NOMO-1 treated with DMSO at 0.1 percent for 48 hours (cell line): ENCODE measurements at regions not wholly inside any gene's neighbourhood (a gene's known extent, or its start where the extent isn't known, plus 50 kb on each side); places are given as distances from the start of the nearest gene placed in this dataset.
"Not testable (repeated sequence)": the region's sequence is repeated elsewhere in the genome, so short reads cannot be mapped to it uniquely, and the experiment has no call there.

Experiments used
- DNase-seq: peaks from one replicate; lab custom pipeline; 2025; ENCODE audit not compliant: unreplicated experiment; lab: John Stamatoyannopoulos, UW

DNA sequence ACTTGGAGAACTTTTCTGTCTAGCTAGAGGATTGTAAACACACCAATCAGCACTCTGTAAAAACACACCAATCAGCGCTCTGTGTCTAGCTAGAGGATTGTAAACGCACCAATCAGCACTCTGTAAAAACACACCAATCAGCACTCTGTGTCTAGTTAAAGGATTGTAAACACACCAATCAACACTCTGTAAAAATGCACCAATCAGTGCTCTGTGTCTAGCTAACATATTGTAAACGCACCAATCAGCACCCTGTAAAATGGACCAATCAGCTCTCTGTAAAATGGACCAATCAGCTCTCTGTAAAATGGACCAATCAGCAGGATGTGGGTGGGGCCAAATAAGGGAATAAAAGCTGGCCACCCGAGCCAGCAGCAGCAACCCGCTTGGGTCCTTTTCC lies 91.1 kb upstream of the KRAS start:
- not testable (repeated sequence) for DNase-seq

DNA sequence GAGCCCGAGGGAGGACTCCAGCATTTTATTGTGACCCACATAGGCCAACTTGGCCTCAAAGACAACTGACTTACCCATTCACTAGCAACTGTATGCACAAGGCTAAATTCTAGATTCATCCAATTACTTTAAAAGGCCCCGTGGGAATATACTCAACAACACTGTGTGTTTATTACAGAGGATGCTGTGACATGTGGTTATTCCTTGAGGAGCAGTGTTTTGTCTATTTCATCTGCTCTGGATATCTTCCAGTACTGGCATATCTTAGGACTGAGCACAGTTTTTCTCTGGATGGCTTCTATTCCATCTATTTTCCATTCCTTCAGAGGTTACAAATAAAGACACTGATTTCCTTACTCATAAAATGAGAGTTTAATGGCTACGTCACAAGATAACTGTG lies 87.2 kb upstream of the KRAS start:
- no peak for DNase-seq

DNA sequence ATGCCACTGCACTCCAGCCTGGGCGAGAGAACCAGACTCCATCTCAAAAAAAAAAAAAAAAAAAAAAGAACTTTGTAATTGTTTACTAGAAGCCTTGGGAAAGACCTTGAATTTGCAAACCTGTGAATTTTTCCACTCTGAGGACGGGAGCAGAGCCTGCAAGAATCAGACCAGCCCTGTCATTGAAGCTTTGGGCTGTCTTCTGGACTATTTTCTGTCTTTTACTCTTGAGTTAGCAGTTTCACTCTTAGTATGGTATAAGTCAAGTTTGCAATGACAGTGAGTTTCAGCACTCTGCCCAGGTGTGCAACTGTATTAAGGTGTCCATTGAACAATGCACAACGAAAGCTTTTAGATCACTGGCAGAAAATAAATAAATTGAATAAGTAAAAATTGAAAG lies 81.4 kb upstream of the KRAS start:
- DNase-seq, result no peak

DNA sequence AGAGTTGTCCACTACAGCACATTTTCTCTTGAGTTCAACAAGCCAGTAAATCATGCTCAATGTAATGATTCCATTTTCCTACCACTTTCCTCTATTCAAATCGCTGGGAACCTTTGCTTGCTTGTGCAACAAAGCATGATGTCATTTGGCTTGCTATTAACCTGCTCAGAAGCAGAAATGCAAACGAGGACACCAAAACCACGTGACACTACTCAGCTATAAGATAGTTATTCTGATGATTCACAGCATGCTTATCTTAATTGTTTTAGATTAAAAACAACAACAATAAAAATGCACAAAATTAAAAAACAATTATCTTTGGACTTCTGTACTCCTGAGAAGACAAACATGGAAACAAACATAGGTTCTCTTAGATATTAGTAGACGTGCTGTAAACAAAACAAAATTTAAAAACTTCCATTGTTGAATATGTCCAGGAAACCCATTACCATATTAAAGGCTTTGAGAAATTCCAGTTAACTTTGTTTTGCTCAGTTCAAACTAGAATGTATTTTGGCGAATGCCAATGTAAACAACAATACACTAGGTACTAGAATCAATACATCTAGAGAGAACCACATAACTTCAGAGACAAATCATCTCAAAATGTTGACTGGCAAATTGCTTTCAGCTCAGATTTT lies 77.5 kb upstream of the KRAS start:
- no peak for DNase-seq

DNA sequence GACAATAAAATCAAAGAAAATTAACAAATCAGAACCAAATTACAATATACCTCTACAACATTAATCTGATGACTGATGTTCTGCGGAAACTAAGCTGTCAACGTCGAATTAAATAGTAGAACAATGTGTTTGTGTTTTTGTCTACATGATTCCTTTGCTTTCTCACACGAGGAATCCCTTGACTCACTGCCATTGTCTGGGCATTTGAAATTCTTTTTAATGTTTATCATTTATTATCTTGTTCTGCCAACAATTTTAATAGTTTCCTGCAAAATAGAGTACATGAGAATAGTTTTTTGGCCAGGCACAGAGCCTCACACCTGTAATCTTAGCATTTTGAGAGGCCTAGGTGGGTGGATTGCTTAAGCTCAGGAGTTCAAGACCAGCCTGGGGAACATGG lies 76.6 kb upstream of the KRAS start:
- no peak for DNase-seq

DNA sequence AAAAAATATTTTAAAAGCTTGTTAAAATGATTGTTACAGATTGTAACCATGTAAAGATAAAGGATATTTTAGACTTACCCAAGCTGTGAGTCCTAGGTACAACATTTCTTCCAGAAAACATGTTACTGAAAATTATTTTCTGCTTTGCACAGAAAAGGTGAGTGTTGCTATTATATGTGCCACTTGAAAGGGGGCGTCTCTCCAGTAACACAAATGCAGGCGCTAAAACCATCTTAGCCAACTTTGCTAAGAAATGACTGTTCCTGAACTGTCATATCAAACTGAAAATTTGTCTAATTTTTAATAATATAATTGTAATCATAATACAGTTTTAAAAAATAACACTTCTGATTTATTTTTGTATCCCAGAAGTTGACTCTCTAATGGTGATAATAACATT lies 75.6 kb upstream of the KRAS start:
- no peak for DNase-seq

DNA sequence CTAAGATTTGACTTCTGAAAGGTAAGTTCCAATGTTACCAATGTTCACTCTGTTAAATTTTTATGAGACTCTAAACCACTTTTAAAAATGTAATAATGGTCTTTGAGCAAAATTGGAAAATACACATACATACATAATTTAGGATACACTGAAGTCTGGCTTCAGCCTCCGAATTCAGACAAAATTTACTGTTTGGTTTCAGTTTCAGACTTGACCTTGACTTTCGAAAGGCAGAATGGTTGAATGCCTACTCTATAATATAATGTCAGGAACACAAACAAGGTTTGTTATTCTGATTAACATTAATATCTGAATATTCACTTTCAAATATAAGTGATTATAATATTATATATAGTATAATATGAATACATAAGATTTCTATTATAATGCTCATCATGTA lies 74.1 kb upstream of the KRAS start:
- DNase-seq, result no peak

DNA sequence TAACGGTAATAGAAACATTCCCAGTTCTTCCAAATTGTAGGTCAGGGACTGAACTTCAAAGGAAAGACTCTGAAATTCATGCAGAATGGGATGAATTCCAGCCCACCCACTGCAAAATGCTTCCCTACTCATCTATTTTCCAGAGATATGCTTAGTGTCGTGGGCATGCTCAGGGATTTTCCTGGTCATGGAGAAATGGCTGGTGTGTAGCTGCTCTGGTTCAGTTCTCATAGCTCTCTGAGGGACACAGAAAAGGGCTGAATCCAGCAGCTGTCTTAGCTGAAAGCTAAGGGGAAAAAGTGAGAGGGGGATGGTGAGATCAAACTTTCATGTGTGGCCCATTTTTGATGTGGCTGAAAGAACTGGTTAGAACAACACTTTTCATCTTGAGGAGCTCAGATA lies 72.9 kb upstream of the KRAS start:
- DNase-seq, result no peak

DNA sequence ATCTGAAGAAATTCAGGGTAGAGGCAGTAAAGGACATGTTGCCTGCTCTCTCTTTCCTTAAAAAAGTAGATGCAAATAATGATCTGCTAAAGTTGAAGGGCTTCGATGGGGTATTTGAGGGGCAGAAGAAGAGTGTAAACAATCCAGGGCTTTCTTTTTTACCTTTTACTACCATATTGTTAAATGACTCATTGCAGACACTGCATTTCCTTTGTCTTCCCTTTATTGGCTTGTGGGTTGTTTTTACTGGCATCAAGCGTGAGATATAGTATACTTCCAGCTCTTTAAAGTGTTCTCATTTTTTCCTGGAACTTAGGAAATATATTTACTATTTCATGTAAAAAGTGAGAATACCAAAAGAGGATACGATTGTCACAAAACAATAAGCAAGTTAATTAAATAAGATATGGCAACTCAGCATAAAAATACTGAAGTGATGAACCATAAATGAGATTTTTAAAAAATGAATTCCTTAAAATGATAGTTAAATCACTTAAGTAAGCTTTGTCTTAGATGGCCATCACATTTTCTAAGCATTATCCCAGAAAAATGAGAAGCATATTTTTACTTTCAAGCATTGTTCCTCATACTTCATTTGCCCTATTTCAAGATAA lies 72.3 kb upstream of the KRAS start:
- DNase-seq, result no peak

DNA sequence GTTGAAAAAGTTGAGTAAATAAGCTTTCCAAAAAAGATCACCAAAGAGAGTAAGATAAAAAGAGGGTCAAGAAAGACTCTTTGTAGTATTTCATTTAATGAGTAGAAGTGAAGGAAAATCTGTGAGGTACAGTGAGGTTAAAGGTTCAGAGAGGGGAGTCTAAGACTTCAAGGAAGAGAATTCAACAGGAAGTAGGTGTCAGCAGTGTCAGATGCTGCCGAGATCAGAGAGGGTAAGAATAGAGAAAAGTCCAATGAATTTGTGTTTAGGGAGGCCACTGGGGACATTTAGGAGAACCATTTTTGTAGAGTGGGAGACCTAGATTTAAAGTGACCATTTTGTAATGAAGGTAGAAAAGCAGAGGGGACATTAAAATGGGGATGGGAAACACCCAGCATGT lies 71.6 kb upstream of the KRAS start:
- no peak for DNase-seq

DNA sequence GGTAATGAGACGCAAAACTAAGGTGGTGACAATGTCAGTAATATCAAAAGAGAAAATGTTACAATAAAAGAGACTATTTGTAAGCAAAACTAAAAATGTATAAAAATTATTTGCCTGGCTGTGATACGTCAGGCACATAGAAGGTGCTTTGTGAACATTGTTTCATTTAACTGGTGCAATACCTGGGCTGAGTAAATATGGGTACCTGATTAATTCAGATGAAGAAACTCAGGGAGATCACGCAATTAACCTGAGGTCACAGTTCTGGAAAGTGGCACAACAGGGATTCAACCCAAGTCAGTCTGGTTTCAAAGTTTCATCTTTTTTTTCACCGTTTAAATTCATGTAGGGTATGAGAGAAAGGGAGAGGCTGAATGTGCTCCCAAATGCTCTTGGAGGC lies 71.0 kb upstream of the KRAS start:
- DNase-seq, result no peak

DNA sequence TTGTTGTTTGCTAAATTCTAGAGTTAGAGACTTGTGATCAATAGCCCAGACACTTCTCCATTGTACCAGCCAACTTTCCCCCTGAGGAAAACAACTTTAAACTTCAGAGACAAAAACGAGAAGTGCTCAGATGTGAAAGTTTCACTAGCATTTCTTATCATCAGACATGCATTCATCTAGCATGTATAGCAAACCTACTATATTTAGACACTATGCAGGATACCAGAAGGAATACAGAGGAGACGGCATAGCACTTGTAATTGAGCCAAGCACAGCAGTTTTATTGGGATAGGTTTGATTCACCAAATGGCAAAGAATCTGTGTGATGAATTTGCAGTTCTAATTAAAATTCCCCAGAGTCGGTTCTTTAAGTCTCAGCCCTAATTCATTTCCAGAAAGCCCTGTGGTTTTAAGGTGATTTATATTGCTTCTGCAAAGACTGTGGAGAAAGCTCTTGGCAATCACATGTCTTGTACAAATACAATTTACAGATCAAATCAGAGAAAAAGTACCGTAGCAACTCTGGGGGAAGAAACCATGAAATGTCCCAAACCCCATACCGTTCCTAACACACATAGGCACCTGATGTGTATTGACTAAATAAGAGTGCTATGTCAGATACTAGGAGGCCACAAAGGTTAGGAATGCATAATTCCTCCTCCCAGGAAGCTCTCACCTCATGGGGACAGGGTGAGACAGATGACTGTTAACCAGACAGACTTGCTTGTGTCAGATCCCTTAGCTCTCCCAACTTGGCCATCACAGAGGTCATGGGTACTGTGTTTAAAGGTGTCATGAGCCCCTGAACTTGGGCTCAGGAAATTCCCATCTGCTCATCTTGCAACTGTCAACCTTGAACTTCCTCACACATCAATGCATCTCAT lies 69.6 kb upstream of the KRAS start:
- peak; percentile 64 for DNase-seq

DNA sequence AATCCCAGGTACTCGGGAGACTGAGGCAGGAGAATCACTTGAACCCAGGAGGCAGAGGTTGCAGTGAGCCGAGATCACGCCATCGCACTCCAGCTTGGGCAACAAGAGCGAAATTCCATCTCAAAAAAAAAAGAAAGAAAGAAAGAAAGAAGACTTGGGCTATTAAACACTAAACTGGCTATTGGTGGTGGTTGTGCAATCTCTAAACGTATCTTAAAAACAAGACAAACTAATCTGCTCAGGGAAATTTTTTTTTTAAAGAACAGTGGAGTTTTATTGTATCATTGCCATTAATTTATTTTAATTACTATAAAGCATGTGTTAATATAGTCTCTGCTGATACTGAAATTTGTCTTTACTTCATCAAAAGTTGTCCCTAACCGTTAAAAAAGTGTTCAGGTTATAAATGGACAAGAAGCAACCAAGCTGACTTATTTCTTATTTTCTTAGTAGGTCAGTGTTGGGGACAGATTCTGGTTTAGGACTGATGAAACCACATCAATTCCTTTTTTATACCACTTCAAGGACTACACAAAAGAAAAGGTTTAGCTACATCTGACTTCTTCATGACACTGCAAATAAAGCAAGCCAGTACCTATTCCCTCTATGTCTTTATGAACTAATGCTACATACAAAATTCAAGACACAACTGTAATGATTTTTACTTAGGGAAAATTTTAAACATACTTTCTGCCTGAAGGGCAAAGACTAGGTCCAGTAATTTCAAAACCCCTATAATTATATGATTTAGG lies 68.7 kb upstream of the KRAS start:
- no peak for DNase-seq

DNA sequence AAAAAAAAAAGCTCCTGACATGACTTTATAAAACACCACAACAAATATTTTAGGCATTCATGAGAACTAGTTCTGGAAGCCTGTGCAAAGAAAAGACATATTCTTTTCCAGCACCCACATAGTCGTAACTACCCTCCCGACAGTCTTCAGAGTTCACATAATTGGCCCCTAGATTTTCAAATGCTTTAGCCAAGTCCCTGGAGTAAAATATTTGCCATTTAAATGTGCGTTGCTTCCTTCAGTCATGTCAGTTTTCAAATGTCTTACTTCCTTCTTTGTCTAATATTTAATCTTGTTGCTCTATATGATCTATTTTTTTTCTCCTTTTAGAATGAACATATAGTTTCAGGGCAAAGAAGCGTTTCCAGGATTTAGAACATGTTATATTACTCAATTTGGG lies 66.8 kb upstream of the KRAS start:
- DNase-seq, result no peak

DNA sequence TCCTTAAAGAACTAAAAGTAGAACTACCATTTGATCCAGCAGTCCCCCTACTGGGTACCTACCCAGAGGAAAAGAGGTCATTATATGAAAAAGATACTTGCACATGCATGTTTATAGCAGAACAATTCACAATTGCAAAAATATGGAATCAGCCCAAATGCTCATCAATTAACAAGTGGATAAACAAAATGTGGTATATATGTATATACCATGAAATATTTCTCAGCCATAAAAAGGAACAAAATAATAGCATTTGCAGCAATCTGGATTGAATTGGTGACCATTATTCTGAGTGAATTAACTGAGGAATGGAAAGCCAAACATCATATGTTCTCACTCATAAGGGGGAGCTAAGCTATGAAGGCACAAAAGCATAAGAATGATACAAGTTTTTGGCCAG lies 64.7 kb upstream of the KRAS start:
- no peak for DNase-seq

DNA sequence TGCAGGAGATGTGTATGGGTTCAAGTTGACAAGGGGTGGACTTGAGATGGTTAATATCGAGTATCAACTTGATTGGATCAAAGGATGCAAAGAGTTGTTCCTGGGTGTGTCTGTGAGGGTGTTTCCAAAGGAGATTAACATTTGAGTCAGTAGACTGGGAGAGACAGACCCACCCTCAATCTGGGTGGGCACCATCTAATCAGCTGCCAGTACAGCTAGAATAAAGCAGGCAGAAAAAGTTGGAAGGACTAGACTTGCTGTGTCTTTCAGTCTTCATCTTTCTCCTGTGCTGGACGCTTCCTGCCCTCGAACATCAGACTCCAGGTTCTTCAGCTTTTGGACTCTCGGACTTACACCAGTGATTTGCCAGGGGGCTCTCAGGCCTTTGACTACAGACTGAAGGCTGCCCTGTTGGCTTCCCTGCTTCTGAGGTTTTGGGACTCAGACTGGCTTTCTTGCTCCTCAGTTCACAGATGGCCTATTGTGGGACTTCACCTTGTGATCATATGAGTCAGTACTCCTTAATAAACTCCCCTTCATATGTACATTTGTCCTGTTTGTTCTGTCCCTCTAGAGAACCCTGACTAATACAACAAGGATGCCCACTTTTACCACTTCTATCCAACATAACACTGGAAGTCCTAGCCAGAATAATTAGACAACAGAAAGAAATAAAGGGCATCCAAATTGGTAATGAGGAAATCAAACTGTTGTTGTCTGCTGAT lies 62.7 kb upstream of the KRAS start:
- DNase-seq, result not testable (repeated sequence)

DNA sequence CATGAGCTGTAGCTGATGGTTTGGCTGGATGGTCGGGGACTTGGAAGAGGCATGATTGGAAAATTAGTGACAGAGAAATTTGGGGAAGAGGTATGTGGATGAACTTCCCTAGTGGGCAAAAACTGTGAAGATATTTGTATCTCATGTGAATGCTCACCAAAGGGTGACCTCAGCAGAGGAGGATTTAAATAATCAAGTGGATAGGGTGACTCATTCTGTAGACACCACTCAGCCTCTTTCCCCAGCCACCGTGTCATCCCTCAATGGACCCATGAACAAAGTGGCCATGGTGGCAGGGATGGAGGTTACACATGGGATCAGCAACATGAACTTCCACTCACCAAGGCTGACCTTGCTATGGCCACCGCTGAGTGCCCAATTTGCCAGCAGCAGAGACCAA lies 60.8 kb upstream of the KRAS start:
- DNase-seq, result no peak

DNA sequence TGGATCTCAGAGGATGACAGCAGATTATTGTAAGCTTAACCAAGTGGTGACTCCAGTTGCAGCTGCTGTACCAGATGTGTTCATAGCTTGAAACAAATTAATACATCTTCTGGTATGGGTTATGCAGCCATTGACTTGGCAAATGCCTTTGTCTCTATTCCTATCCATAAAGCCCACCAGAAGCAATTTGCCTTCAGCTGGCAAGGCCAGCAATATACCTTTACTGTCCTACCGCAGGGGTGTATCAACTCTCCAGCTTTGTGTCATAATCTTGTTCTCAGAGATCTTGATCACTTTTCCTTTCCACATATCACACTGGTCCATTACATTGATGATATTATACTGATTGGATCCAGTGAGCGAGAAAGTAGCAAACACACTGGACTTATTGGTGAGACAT lies 59.3 kb upstream of the KRAS start:
- not testable (repeated sequence) for DNase-seq

DNA sequence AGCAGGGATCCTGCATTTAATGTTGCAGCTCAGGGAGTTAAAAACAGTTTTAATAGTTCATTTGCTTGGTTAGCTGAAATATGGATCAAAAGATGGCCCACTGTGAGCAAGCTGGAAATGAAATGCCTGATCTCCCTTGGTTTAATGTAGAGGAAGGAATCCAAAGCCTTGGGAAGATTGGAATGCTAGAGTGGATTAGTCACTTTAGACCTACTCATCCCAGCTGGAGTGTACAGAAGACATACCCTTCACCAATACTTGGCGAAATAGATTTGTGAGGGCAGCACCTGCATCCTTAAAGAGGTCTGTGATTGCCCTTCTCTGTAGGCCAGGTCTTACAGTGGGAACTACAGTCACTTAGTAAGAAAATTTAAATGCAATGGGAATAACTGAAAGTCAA lies 58.0 kb upstream of the KRAS start:
- DNase-seq, result no peak

DNA sequence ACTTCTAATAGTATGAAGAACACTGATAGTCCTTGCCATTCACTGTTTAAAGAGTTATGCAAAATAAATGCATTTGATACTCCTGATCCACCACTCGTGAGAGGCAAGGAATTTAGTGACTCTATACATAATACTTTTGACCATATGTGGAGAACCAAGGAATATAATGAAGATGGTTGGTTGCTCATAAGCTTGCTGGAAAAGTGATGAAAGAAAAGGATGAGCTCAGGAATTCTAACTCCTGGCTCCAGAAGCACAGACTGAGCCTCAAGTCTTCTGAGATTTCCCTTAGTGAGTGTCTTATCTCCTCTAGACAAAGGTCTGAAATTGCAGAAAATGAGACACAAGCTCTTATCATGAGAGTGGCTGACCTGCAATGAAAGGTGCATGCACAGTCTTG lies 57.1 kb upstream of the KRAS start:
- DNase-seq, result no peak

DNA sequence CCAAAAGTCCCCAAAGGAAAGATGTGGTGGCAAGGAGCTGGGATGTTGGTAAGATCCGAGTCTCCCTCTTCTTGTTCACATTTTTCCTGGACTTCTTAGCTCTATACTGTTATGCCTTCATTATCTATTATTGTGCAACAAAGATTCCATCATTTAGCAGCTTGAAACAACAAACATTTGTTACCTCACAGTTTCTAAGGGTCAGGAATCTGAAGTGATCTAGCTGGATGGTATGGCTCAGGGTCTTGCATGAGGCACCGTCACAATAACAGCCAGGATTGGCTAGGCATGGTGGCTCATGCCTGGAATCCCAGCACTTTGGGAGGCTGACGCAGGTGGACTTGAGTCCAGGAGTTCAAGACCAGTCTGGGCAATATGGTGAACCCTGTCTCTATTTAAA lies 51.1 kb upstream of the KRAS start:
- no peak for DNase-seq
